RPMI8226 (cell line): ENCODE measurements at regions not wholly inside any gene's neighbourhood (a gene's known extent, or its start where the extent isn't known, plus 50 kb on each side); places are given as distances from the start of the nearest gene placed in this dataset.
"Not testable (repeated sequence)": the region's sequence is repeated elsewhere in the genome, so short reads cannot be mapped to it uniquely, and the experiment has no call there.

ENCODE experiments used
- DNase-seq: peaks from one replicate; pipeline ENCODE4 v3.0.0-alpha.2; 2015

- DNase-seq, result no peak
Observed at GRCh38 chr5:6321078-6321477, 57.3 kb downstream of the MED10 start.

- DNase-seq, result no peak
Observed at GRCh38 chr5:6319116-6319515, 59.2 kb downstream of the MED10 start.

GRCh38 chr5:6317116-6317798 is 61.1 kb downstream of the MED10 start:
- no peak for DNase-seq

GRCh38 chr5:6315580-6315979 is 62.8 kb downstream of the MED10 start:
- no peak for DNase-seq

- no peak for DNase-seq
Observed at GRCh38 chr5:6311568-6312501, 66.5 kb downstream of the MED10 start.

- DNase-seq, result no peak
Observed at GRCh38 chr5:6309949-6310348, 68.4 kb downstream of the MED10 start.

- DNase-seq, result no peak
Observed at GRCh38 chr5:6308683-6309082, 69.7 kb downstream of the MED10 start.

- no peak for DNase-seq
Observed at GRCh38 chr5:6307304-6307703, 71.0 kb downstream of the MED10 start.

- no peak for DNase-seq
Observed at GRCh38 chr5:6305853-6306252, 72.5 kb downstream of the MED10 start.

GRCh38 chr5:6302684-6303083 is 75.7 kb downstream of the MED10 start:
- DNase-seq, result peak; percentile 27

GRCh38 chr5:6302075-6302474 is 76.3 kb downstream of the MED10 start:
- DNase-seq, result no peak

- DNase-seq, result no peak
Observed at GRCh38 chr5:6296524-6296923, 81.8 kb downstream of the MED10 start.

- peak; percentile 15 for DNase-seq
Observed at GRCh38 chr5:6291961-6292360, 86.4 kb downstream of the MED10 start.

- DNase-seq, result no peak
Observed at GRCh38 chr5:6289239-6289638, 89.1 kb downstream of the MED10 start.

- DNase-seq, result no peak
Observed at GRCh38 chr5:6287176-6287575, 91.2 kb downstream of the MED10 start.

- DNase-seq, result no peak
Observed at GRCh38 chr5:6286404-6286803, 91.9 kb downstream of the MED10 start.

GRCh38 chr5:6284491-6284890 is 93.9 kb downstream of the MED10 start:
- not testable (repeated sequence) for DNase-seq

- DNase-seq, result no peak
Observed at GRCh38 chr5:6282352-6282751, 96.0 kb downstream of the MED10 start.

- no peak for DNase-seq
Observed at GRCh38 chr5:6281818-6282217, 96.5 kb downstream of the MED10 start.

- DNase-seq, result no peak
Observed at GRCh38 chr5:6280425-6281100, 97.8 kb downstream of the MED10 start.

- no peak for DNase-seq
Observed at GRCh38 chr5:6279607-6280006, 98.7 kb downstream of the MED10 start.

- no peak for DNase-seq
Observed at GRCh38 chr5:6274846-6275543, 103.4 kb downstream of the MED10 start.

- no peak for DNase-seq
Observed at GRCh38 chr5:6273749-6274148, 104.6 kb downstream of the MED10 start.
